UCSD-AML1 (cell line): ENCODE measurements at regions not wholly inside any gene's neighbourhood (a gene's known extent, or its start where the extent isn't known, plus 50 kb on each side); places are given as distances from the start of the nearest gene placed in this dataset.
"Not testable (repeated sequence)": the region's sequence is repeated elsewhere in the genome, so short reads cannot be mapped to it uniquely, and the experiment has no call there.

Source experiments
- DNase-seq: peaks from one replicate; lab custom pipeline; 2025; ENCODE audit not compliant: unreplicated experiment; lab: John Stamatoyannopoulos, UW

- no peak for DNase-seq
Observed at GRCh38 chr5:2165203-2165602, 282.5 kb upstream of the IRX4 start.

DNA sequence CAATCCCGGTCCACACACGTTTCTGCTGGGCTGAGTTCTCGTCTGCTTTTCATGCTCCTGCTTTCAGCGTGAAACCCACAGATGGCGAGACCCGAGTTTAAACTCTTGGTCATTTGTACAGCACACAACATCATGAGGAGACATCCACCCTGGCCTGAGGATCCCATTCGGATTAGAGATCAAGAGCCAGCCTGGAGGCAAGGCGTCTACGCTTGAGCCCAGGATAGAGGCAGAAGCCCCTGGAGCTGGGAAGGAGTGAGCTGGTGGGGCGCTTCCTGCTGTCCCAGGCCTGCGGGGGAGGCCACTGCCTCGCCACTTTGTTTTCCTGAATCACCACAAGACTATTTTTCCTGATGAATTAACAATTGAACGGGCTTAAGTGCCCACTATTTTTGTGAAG lies 281.9 kb upstream of the IRX4 start:
- DNase-seq: no peak

GRCh38 chr5:2163940-2164490 lies 281.3 kb upstream of the IRX4 start:
- DNase-seq: no peak

- no peak for DNase-seq
Observed at GRCh38 chr5:2163060-2163856, 280.5 kb upstream of the IRX4 start.

- no peak for DNase-seq
Observed at GRCh38 chr5:2160811-2161210, 278.1 kb upstream of the IRX4 start.

DNA sequence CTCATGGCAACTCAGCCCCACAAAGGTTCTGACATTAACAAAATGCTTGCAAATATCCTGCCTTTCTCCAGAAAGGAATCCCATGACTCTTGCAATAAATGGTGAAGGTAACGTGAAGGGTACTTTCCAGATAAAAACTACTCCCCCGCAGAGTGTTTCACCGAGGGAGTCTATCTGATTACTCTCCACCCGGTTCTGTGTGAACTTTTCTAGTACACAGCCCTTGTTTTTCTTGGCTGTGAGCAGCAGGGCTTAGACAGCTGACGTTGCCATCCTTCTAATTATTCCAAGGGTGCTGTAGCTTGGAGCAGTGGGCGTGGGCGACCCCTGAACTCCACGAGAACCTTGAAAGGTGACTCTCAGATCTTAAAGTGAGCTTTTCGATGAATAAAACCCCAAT lies 276.0 kb upstream of the IRX4 start:
- no peak for DNase-seq

DNA sequence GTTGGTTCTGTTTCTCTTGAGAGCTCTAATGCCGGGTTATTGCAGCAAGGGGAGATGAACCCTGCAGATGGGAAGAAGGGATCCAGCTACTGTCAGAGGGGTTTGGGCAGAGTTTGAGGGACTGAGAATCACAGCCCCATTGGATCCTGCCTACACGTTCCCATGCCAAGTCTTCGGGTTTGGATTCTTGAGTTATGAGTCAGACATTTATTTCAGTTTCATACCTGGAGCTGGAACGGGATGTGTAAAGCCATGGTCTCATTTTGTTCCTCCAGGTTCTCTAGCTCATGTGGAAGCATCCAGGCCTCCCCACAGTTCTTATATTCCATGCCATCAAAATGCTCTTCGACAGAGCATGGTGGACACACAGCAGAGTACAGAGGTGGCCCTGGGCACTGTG lies 275.4 kb upstream of the IRX4 start:
- no peak for DNase-seq

GRCh38 chr5:2157372-2157771 lies 274.6 kb upstream of the IRX4 start:
- DNase-seq: no peak

DNA sequence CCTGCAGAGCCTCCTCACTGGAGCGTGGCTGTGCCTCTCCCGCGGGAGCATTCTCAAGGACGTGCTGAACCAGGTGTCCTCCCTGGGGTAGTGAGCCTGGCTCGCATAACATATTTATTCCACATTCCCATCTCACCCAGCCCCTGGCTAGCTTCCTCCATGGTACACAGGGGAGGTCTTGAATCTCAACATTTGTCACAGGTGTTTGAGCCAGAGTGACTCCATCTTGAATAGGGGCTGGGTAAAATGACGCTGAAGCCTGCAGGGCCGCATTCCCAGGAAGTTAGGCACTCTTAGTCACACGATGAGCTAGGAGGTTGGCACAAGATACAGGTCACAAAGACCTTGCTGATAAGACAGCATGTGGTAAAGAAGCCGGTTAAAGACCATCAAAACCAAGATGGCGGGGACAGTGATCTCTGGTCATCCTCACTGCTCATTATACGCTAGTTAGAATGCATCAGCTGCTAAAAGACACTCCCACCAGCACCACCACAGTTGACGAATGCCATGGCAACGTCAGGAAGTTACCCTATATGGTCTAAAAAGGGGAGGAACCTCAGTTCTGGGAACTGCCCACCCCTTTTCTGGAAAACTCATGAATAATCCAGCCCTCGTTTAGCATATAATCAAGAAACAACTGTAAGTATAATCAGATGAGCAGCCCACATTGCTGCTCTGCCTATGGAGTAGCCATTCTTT lies 273.8 kb upstream of the IRX4 start:
- no peak for DNase-seq

GRCh38 chr5:2155556-2155955 lies 272.8 kb upstream of the IRX4 start:
- no peak for DNase-seq

- DNase-seq: no peak
Observed at GRCh38 chr5:2153802-2154201, 271.1 kb upstream of the IRX4 start.

DNA sequence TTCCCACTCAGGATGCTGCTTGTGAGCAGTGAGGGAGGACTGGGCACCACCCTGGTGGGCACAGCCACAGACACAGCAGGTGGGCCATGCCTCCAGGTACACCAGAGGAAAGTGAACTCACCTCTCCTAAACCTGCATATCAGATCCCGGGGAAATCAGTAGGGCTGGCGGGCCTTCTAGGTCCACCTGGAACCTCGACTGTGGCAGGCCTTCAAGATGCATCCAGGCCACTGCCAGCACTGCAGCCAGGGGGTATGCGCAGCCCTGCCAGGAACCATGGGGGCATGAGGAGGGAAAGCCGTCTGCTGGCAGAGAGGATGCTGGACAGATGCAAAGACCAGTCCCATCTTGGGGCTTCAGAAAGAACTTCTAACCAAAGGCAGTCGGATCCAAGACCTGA lies 270.6 kb upstream of the IRX4 start:
- no peak for DNase-seq

DNA sequence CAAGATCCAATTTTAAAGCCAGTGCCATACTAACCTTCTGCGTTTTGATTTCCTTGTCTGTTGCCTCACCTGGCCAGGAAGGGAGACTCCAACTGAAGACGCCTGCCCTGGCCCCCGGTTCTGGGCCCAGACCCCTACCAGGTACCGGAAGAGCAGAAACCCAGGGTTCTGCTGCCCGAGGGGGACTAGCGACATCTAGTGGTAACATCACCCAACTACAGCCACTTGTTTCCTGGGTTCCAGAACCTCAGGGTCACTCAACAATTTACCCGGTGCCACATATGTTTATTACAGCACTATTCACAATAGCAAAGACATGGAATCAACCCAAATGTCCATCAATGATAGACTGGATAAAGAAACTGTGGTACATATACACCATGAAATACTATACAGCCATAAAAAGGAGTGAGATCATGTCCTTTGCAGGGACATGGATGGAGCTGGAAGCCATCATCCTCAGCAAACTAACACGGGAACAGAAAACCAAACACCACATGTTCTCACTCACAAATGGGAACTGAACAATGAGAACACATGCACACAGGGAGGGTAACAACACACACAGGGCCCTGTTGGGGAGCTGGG lies 268.7 kb upstream of the IRX4 start:
- DNase-seq: not testable (repeated sequence)

GRCh38 chr5:2149195-2149539 lies 266.4 kb upstream of the IRX4 start:
- DNase-seq: no peak

DNA sequence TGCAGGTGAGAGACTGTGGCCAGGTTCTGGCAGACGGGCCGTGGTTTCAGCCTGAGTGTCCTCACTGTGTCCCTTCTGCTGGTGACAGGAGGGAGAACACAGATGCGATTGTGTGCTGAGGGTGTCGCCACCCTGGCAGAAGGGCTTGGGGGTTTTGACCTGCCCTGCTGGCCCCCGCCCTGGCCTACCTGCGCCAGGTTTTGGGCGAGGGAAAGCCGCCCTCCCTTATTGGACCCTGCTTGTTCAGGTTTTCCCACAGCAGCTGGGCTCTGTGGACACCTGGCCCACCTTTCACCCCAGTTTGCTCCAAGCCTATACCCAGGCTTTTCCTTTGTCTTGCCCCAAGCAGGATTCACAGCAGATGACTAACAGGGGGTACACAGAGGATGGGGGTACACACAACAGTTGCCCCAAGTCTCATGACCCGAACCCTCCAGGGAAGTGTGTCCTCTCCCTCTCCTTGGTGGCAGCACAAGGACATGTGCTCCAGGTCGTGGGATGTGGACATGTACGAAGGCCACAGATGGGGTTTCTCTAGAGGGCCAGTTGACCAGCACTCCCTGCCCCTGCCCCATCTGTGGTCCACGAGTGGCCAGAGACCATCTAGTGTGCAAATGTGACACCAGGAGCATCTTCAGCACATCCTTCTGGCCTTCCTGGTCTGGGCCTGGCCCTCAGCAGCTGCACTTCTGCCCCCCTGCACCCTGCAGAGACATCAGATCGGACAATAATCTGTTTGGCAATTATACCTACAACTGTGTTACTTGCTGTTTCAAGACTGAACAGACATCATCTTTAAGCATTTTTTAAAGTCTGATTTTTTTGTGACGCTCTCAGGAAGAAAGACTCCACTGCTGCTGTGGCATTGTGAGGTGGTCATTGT lies 265.8 kb upstream of the IRX4 start:
- no peak for DNase-seq

GRCh38 chr5:2147504-2148311 lies 265.0 kb upstream of the IRX4 start:
- no peak for DNase-seq

DNA sequence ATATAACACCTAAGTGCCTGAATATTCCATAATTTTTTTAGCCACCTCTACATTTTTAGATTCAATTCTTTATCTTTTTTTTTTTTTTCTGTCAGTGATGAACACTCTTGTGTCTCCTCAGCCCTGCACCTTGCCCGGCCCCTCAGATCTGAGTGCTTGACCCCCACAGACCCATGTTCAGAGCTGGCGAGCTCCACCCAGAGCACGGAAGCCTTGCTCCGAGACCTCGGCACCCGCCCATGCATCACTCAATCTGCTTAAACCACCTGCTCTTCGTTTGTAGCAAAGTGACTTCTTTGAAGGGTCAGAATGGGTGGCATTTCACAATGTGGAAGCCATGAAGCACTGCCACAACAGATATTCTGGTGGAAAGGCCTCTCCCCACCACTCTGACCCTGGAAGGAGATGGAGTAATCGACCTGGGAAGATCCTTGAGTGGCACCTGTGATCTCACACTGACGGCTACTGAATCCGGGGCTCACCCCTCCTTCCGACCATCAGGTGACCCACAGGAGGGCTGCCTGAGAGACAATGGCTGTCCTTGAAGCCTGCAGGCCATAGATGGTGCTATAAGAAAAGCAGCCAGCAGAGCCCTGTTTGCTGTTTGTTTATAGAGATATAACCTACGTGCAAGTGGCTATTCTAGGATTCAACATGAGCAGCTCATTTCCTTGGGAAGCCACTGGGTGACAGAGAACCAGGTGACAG lies 261.1 kb upstream of the IRX4 start:
- DNase-seq: no peak

GRCh38 chr5:2143088-2143487 lies 260.4 kb upstream of the IRX4 start:
- DNase-seq: no peak

GRCh38 chr5:2142456-2142954 lies 259.8 kb upstream of the IRX4 start:
- no peak for DNase-seq
